Activated T-cell treated with anti-CD3 and anti-CD28 coated beads, Interleukin-2, amount 50 U/mL, for 24 hours (primary cell): ENCODE measurements at regions not wholly inside any gene's neighbourhood (a gene's known extent, or its start where the extent isn't known, plus 50 kb on each side); places are given as distances from the start of the nearest gene placed in this dataset.

ENCODE experiments used
- DNase-seq: peaks from one replicate; pipeline ENCODE4 v3.0.0-alpha.2; 2020
- H3K27ac Mint-ChIP-seq: 2 replicates; pipeline ENCODE4 v1.8.0; 2020; ENCODE audit warnings: mild to moderate bottlenecking, mixed read lengths
- H3K27me3 Mint-ChIP-seq: 2 replicates; pipeline ENCODE4 v1.8.0; 2020; ENCODE audit warnings: mixed read lengths
- H3K36me3 Mint-ChIP-seq: 2 replicates; pipeline ENCODE4 v1.8.0; 2020; ENCODE audit warnings: low read depth, mixed read lengths
- H3K4me1 Mint-ChIP-seq: 2 replicates; pipeline ENCODE4 v1.8.0; 2020; ENCODE audit warnings: low read depth, mixed read lengths
- H3K4me3 Mint-ChIP-seq: 2 replicates; pipeline ENCODE4 v1.8.0; 2020; ENCODE audit warnings: mild to moderate bottlenecking, moderate library complexity, mixed read lengths
- H3K9me3 Mint-ChIP-seq: 2 replicates; pipeline ENCODE4 v1.8.0; 2020; ENCODE audit warnings: mixed read lengths

GRCh38 chr10:77695186-77695585 lies 57.6 kb upstream of the KCNMA1 start:
- Mint-ChIP-seq H3K27me3 (peaks cover 33% of the 10 kb centered on the region), H3K4me1 (no peaks in the 10 kb centered on the region), H3K27ac (no peak overlapping the region), H3K4me3 (no peak overlapping the region), H3K9me3 (no peaks in the 10 kb centered on the region), H3K36me3 (no peaks in the 10 kb centered on the region)
- DNase-seq: no peak

- H3K4me3 Mint-ChIP-seq: no peak overlapping the region
- no peak for DNase-seq
- H3K27me3 Mint-ChIP-seq: peaks cover 50% of the 10 kb centered on the region
- no peaks in the 10 kb centered on the region for H3K36me3 Mint-ChIP-seq
- H3K4me1 Mint-ChIP-seq: no peaks in the 10 kb centered on the region
- no peak overlapping the region for H3K27ac Mint-ChIP-seq
- H3K9me3 Mint-ChIP-seq: no peaks in the 10 kb centered on the region
Measured at GRCh38 chr10:77692782-77693181, 55.2 kb upstream of the KCNMA1 start.

GRCh38 chr10:77689339-77689738 lies 51.7 kb upstream of the KCNMA1 start:
- DNase-seq: no peak
- no peak overlapping the region for H3K4me3 Mint-ChIP-seq
- no peak overlapping the region for H3K27ac Mint-ChIP-seq
- peaks cover 43% of the 10 kb centered on the region for H3K27me3 Mint-ChIP-seq
- no peaks in the 10 kb centered on the region for H3K36me3 Mint-ChIP-seq
- no peaks in the 10 kb centered on the region for H3K4me1 Mint-ChIP-seq
- no peaks in the 10 kb centered on the region for H3K9me3 Mint-ChIP-seq

GRCh38 chr10:77687621-77688020 lies 50.0 kb upstream of the KCNMA1 start:
- peaks cover 41% of the 10 kb centered on the region for H3K27me3 Mint-ChIP-seq
- no peak overlapping the region for H3K27ac Mint-ChIP-seq
- H3K4me1 Mint-ChIP-seq: no peaks in the 10 kb centered on the region

More at GRCh38 chr10:77687621-77688020, 50.0 kb upstream of the KCNMA1 start:
- no peak for DNase-seq
- H3K9me3 Mint-ChIP-seq: no peaks in the 10 kb centered on the region
- H3K4me3 Mint-ChIP-seq: no peak overlapping the region
- H3K36me3 Mint-ChIP-seq: no peaks in the 10 kb centered on the region
